HepG2 (cell line): ENCODE measurements at regions not wholly inside any gene's neighbourhood (a gene's known extent, or its start where the extent isn't known, plus 50 kb on each side); places are given as distances from the start of the nearest gene placed in this dataset.

Experiments
- DR1 ChIP-seq: sonication (generic); formaldehyde crosslinking; IDR thresholded peaks from 2 replicates; pipeline ENCODE4 v1.8.0; 2021; ENCODE audit warnings: mild to moderate bottlenecking, missing genetic modification reagents, inconsistent platforms
- ETV6 ChIP-seq: sonication (generic); formaldehyde crosslinking; conservative IDR thresholded peaks from 2 replicates; pipeline ENCODE4 v1.4.0; 2020; ENCODE audit warnings: missing genetic modification reagents
- GFI1 ChIP-seq: sonication (generic); formaldehyde crosslinking; IDR thresholded peaks from 2 replicates; pipeline ENCODE4 v1.5.0; 2020; ENCODE audit warnings: missing genetic modification reagents, mild to moderate bottlenecking, borderline replicate concordance
- GLI4 ChIP-seq: sonication (generic); formaldehyde crosslinking; IDR thresholded peaks from 2 replicates; pipeline ENCODE4 v1.5.1; 2020; ENCODE audit warnings: missing genetic modification reagents, mild to moderate bottlenecking, moderate library complexity, borderline replicate concordance
- HNRNPLL ChIP-seq: fragments of 200-400 bp; formaldehyde crosslinking; IDR thresholded peaks from 2 replicates; pipeline ENCODE4 v1.6.1; 2017; ENCODE audit warnings: mild to moderate bottlenecking, low read depth, low read length; ENCODE audit not compliant: poor library complexity, severe bottlenecking
- MEIS1 ChIP-seq: sonication (generic); formaldehyde crosslinking; IDR thresholded peaks from 2 replicates; pipeline ENCODE4 v1.9.0; 2021; ENCODE audit warnings: mild to moderate bottlenecking, missing genetic modification reagents, moderate library complexity, borderline replicate concordance
- NFATC3 ChIP-seq: sonication (generic); formaldehyde crosslinking; IDR thresholded peaks from 2 replicates; pipeline ENCODE4 v1.5.1; 2020; ENCODE audit warnings: mild to moderate bottlenecking, missing genetic modification reagents
- PHF5A ChIP-seq: IDR thresholded peaks from one replicate; pipeline ENCODE4 v1.6.1; 2018; ENCODE audit warnings: low read depth, missing genetic modification reagents; ENCODE audit not compliant: unreplicated experiment
- PRDM4 ChIP-seq: sonication (generic); formaldehyde crosslinking; IDR thresholded peaks from 2 replicates; pipeline ENCODE4 v1.9.0; 2021; ENCODE audit warnings: missing genetic modification reagents, borderline replicate concordance
- SMYD3 ChIP-seq: sonication (generic); formaldehyde crosslinking; IDR thresholded peaks from 2 replicates; pipeline ENCODE4 v1.8.1; 2023; ENCODE audit warnings: mild to moderate bottlenecking, missing genetic modification reagents
- SP140L ChIP-seq: sonication (generic); formaldehyde crosslinking; IDR thresholded peaks from 2 replicates; pipeline ENCODE4 v1.4.0; 2020; ENCODE audit warnings: missing genetic modification reagents, borderline replicate concordance
- SPEN ChIP-seq: sonication (generic); formaldehyde crosslinking; IDR thresholded peaks from 2 replicates; pipeline ENCODE4 v1.5.1; 2020; ENCODE audit warnings: low read depth, mild to moderate bottlenecking, missing genetic modification reagents
- ZNF224 ChIP-seq: sonication (generic); formaldehyde crosslinking; IDR thresholded peaks from 2 replicates; pipeline ENCODE4 v1.5.0; 2020; ENCODE audit warnings: mild to moderate bottlenecking, missing genetic modification reagents
- ZNF530 ChIP-seq: sonication (generic); formaldehyde crosslinking; IDR thresholded peaks from 2 replicates; pipeline ENCODE4 v1.5.0; 2020; ENCODE audit warnings: low read depth, mild to moderate bottlenecking, missing genetic modification reagents
- ZNF563 ChIP-seq: sonication (generic); formaldehyde crosslinking; IDR thresholded peaks from 2 replicates; pipeline ENCODE4 v1.8.0; 2022; ENCODE audit warnings: mild to moderate bottlenecking, moderate library complexity, missing genetic modification reagents
- ZNF577 ChIP-seq: sonication (generic); formaldehyde crosslinking; IDR thresholded peaks from 2 replicates; pipeline ENCODE4 v1.4.0; 2020; ENCODE audit warnings: mild to moderate bottlenecking, low read depth, missing genetic modification reagents, borderline replicate concordance
- ZNF672 ChIP-seq: sonication (generic); formaldehyde crosslinking; IDR thresholded peaks from 2 replicates; pipeline ENCODE4 v1.8.1; 2022; ENCODE audit warnings: missing genetic modification reagents
- ZNF691 ChIP-seq: sonication (generic); formaldehyde crosslinking; IDR thresholded peaks from 2 replicates; pipeline ENCODE4 v1.4.0; 2020; ENCODE audit warnings: missing genetic modification reagents, low read depth, mild to moderate bottlenecking, borderline replicate concordance
- ZNF776 ChIP-seq: sonication (generic); formaldehyde crosslinking; IDR thresholded peaks from 2 replicates; pipeline ENCODE4 v1.4.0; 2020; ENCODE audit warnings: mild to moderate bottlenecking, missing genetic modification reagents
- ZNF777 ChIP-seq: sonication (generic); formaldehyde crosslinking; IDR thresholded peaks from 2 replicates; pipeline ENCODE4 v1.4.0; 2020; ENCODE audit warnings: missing genetic modification reagents
- ZSCAN22 ChIP-seq: sonication (generic); formaldehyde crosslinking; IDR thresholded peaks from 2 replicates; pipeline ENCODE4 v1.4.0; 2020; ENCODE audit warnings: mild to moderate bottlenecking, missing genetic modification reagents
- TF ChIP-seq, protein P1 (sequence below): sonication (generic); formaldehyde crosslinking; conservative IDR thresholded peaks from 2 replicates; pipeline ENCODE4 v1.8.0; 2022; ENCODE audit warnings: mild to moderate bottlenecking, moderate library complexity, missing genetic modification reagents
- TF ChIP-seq, protein P2 (sequence below): sonication (generic); formaldehyde crosslinking; IDR thresholded peaks from 2 replicates; pipeline ENCODE4 v1.8.0; 2022; ENCODE audit warnings: missing genetic modification reagents, mild to moderate bottlenecking, inconsistent platforms, borderline replicate concordance
- TF ChIP-seq, protein P3 (sequence below): sonication (generic); formaldehyde crosslinking; IDR thresholded peaks from 2 replicates; pipeline ENCODE4 v1.4.0; 2020; ENCODE audit warnings: missing genetic modification reagents

GRCh38 chr20:17142666-17143065 is 84.2 kb upstream of the PCSK2 start (continued):
- TF ChIP-seq SP140L (CRISPR knock-in tag) (no peak), ZNF777 (no peak), ZNF691 (CRISPR knock-in tag) (no peak), ZNF577 (CRISPR knock-in tag) (no peak), MEIS1 (CRISPR knock-in tag) (no peak), SPEN (CRISPR knock-in tag) (no peak), GFI1 (peak; percentile 56; the same call in 1 of the 2 replicates), SMYD3 (no peak), PRDM4 (CRISPR knock-in tag) (no peak), PHF5A (CRISPR knock-in tag) (no peak), DR1 (CRISPR knock-in tag) (no peak), ZNF563 (no peak), ZNF530 (CRISPR knock-in tag) (no peak), ZNF776 (no peak), GLI4 (no peak), NFATC3 (no peak), ZNF672 (CRISPR knock-in tag) (no peak), ZSCAN22 (CRISPR knock-in tag) (no peak), ZNF224 (CRISPR knock-in tag) (no peak), HNRNPLL (no peak), ETV6 (CRISPR knock-in tag) (no peak)
- TF ChIP-seq, protein P1, sequence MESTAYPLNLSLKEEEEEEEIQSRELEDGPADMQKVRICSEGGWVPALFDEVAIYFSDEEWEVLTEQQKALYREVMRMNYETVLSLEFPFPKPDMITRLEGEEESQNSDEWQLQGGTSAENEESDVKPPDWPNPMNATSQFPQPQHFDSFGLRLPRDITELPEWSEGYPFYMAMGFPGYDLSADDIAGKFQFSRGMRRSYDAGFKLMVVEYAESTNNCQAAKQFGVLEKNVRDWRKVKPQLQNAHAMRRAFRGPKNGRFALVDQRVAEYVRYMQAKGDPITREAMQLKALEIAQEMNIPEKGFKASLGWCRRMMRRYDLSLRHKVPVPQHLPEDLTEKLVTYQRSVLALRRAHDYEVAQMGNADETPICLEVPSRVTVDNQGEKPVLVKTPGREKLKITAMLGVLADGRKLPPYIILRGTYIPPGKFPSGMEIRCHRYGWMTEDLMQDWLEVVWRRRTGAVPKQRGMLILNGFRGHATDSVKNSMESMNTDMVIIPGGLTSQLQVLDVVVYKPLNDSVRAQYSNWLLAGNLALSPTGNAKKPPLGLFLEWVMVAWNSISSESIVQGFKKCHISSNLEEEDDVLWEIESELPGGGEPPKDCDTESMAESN (CRISPR knock-in tag) = no peak
- TF ChIP-seq, protein P2, sequence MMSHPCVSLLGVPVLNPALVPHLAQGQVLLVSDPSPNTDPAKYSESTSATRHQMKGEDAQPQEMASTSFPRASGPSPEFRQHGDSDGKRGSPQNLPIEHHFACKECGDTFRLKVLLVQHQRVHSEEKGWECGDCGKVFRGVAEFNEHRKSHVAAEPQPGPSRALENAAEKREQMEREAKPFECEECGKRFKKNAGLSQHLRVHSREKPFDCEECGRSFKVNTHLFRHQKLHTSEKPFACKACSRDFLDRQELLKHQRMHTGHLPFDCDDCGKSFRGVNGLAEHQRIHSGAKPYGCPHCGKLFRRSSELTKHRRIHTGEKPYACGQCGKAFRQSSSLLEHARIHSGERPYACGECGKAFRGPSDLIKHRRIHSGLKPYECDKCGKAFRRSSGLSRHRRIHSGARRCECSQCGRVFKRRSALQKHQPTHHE (CRISPR knock-in tag) = no peak
- TF ChIP-seq, protein P3, sequence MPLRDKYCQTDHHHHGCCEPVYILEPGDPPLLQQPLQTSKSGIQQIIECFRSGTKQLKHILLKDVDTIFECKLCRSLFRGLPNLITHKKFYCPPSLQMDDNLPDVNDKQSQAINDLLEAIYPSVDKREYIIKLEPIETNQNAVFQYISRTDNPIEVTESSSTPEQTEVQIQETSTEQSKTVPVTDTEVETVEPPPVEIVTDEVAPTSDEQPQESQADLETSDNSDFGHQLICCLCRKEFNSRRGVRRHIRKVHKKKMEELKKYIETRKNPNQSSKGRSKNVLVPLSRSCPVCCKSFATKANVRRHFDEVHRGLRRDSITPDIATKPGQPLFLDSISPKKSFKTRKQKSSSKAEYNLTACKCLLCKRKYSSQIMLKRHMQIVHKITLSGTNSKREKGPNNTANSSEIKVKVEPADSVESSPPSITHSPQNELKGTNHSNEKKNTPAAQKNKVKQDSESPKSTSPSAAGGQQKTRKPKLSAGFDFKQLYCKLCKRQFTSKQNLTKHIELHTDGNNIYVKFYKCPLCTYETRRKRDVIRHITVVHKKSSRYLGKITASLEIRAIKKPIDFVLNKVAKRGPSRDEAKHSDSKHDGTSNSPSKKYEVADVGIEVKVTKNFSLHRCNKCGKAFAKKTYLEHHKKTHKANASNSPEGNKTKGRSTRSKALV (CRISPR knock-in tag) = no peak
